ENCODE measurements at regions not wholly inside any gene's neighbourhood (a gene's known extent, or its start where the extent isn't known, plus 50 kb on each side); places are given as distances from the start of the nearest gene placed in this dataset.

DNA sequence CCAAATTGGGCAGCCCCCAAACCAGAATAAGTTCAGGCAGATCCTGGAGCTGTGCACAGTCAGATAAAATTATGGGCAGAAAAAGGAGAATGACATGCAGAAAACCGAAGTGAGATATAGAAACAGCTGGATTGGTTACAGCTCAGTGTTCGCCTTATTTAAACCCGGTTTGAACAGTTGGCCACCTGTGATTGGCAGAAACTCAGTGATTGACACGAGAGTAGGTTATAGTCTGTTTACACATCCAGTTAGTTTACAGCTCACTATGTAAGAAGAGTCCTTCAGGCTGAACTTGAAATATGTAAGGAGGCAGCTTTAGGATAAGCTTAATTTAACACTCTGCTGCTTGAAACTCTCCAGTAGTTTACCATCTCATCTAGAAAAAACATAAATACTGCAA, 271.6 kb upstream of the ARRDC4 start:
- DNase-seq (ENCODE audit: low read depth in 2 of 2), result no peak

DNA sequence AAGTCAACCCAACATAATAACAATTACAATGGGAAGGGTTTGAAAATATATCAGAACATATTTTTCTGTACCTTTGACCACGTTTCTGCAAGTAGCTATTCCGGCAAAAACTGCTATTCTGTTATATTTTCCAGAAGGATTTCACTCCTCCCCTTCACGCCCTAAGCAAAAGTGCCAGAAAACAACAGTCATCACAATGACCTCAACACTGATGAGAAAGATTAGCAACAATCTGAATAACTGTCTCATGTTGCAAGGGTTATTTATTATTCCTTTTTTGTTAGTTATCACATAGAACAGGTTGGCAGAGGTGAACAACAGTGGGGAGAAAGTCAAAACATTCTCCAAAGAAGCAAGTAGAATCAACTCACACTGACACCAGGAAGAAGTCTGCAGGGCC, 269.4 kb upstream of the ARRDC4 start:
- no peak for DNase-seq (ENCODE audit: low read depth in 2 of 2)

- no peak for DNase-seq (ENCODE audit: low read depth in 2 of 2)
These were observed 268.7 kb upstream of the ARRDC4 start for GRCh38 chr15:97691799-97692198.

GRCh38 chr15:97692301-97693015, 268.0 kb upstream of the ARRDC4 start:
- DNase-seq (ENCODE audit: low read depth in 2 of 2), result no peak

- no peak for DNase-seq (ENCODE audit: low read depth in 2 of 2)
These were observed 266.0 kb upstream of the ARRDC4 start for GRCh38 chr15:97694456-97694855.

- no peak for DNase-seq (ENCODE audit: low read depth in 2 of 2)
These were observed 257.1 kb upstream of the ARRDC4 start for GRCh38 chr15:97703400-97703799.

DNA sequence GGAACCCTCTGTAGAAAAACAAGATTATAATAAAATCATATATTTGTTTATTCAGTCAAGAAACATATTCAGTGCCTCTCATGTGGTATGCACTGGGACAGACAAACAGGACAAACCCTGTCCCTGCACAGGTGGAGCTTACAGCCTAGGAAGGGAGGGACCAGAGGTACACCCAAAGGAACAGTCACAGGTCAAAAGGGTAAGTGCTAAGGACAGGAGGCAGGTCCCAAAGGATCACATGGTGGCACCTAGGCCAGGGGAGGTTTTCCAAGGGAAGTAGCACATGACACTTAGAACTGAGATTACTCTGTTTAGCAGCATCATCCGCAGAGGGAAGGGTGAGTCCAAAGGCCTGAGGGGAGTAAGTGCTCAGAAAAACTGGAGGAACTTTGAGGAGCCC, 254.4 kb upstream of the ARRDC4 start:
- no peak for DNase-seq (ENCODE audit: low read depth in 2 of 2)

DNA sequence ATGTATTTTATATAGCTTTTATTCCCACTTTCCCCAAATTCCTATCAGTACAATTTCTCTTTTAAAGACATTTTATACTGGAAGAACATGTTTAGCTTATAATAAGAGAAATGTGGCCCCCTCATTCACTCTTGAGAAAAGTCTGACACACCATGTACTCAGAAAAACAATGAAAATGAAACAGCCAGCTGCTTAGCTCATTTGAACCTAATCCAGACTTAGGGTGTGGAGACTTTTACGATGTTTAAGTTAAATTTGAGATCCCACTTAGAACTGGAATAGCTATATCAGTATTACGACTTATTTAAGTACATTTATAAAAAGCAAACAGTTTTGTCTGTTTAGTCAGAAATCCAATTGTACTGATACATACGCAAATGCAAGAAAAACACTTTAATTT, 252.3 kb upstream of the ARRDC4 start:
- no peak for DNase-seq (ENCODE audit: low read depth in 2 of 2)

DNA sequence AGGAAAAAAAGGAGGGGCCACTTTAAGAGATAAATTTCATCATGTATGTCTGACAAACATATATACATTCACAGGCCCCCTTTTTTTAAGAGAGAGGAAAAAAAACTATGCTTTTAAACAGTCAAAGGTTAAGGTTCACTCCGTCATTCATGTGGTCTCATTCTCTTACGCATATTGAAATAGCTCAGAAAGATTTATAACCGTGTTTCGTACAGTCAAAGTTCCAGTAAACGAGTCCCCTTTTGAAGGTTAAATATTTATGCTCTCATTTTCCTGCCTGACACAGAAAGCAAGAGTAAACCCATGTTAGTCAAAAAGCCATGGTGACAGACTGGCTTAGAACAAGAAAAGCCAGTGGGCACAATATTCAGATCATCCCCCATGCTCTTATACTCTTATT, 248.0 kb upstream of the ARRDC4 start:
- DNase-seq (ENCODE audit: low read depth in 2 of 2), result no peak

DNA sequence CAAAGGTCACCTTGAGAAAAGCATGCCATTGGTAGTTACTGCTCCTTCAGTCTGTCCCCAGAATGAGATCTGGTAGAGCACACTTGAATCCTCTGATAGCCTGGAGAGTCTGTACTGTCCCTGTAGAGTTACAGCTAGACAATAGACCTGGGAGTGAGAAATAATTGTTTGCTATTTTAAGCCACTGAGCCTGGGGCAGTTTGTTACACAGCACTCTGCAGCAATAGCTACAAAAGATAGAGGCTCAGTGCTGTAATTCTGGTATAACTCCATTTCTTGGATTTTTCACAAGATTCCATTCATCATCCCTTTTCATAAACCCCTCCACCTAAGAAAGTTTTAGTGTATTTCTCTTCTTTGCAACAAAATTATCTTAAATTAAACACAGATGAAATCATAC, 242.7 kb upstream of the ARRDC4 start:
- DNase-seq (ENCODE audit: low read depth in 2 of 2), result no peak

DNA sequence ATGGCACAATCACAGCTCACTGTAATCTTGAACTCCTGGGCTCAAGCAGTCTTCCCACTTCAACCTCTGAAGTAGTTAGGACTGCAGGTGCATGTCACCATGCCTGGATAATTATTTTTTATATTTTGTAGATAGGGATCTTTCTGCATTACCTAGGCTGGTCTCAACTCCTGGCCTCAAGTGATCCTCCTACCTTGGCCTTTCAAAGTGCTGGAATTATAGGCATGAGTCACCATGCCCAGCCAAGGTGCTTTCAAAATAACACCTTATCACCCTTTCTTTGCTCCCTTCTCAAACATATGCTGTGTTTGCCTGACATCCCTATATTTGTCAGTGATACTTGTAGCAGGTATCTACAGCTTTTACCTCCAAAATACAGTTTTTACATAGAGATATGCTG, 242.0 kb upstream of the ARRDC4 start:
- DNase-seq (ENCODE audit: low read depth in 2 of 2), result no peak

- DNase-seq (ENCODE audit: low read depth in 2 of 2), result no peak
These were observed 231.7 kb upstream of the ARRDC4 start for GRCh38 chr15:97728791-97729190.

DNA sequence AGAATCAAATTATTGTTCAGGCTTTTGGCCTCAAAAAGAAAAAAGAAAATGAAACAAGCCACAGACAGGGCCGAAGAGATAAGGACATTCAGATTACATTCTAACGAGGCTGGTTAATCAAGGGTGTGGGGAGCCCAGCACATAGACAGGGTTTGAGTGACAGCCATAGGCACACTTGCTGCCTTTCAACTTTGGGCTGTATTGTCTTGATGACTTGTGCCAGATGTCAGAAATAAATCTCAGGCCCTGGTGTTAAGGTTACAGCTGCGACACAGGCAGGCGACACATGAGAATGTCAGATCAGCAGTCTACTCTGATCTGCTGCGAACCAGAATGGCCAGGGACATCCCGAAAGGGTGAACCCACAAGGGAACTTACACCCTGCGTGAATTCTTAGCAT, 231.2 kb upstream of the ARRDC4 start:
- no peak for DNase-seq (ENCODE audit: low read depth in 2 of 2)

GRCh38 chr15:97730315-97730714, 230.2 kb upstream of the ARRDC4 start:
- DNase-seq (ENCODE audit: low read depth in 2 of 2), result no peak

- DNase-seq (ENCODE audit: low read depth in 2 of 2), result no peak
These were observed 228.6 kb upstream of the ARRDC4 start for GRCh38 chr15:97731859-97732258.

GRCh38 chr15:97733373-97733772, 227.1 kb upstream of the ARRDC4 start:
- no peak for DNase-seq (ENCODE audit: low read depth in 2 of 2)

GRCh38 chr15:97736748-97737147, 223.8 kb upstream of the ARRDC4 start:
- no peak for DNase-seq (ENCODE audit: low read depth in 2 of 2)

DNA sequence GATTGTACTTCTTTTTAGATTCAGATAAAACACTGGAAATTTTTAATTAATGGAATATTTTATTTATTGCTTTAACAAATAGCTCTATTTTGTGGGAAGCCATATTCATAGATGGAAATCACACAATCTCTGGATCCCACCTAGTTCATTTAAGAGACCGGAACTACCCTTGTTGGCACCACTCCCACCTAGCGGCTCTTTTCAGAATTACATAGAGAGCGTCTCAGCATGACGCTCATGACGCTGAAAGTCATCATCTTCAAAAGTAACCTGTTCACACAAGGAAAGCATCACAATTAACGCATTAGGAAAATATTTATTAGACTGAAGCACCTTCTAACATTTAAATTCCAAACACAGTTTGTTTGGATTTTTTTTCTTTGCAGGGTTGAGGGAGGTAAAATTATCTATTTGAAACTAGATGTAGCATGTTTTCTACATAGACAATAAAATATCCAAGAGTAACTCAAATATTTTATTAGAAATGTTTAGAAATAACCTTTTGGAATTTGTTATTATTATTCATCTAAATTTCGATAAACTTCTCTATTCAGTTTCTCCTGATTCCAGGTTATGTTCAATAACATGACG, 214.9 kb upstream of the ARRDC4 start:
- no peak for DNase-seq (ENCODE audit: low read depth in 2 of 2)

DNA sequence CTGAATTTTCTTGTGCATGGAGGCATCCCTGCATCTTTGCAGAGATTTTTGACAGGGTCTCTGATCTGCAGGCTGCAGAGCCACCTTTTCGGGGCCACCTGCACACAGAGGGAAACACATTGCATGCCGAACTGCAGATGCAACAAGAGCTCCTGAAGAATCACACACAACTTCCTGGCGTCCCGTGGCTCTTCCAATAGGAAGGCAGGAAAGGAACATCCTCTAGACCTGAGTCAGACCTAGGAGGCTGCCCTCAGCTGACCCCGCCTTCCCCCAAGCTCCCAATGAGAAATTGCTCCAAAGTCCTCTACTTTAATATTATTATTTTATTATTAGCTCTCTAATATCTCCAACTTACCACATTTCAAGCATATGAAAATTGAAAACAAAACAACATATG, 213.2 kb upstream of the ARRDC4 start:
- DNase-seq (ENCODE audit: low read depth in 2 of 2), result no peak

- no peak for DNase-seq (ENCODE audit: low read depth in 2 of 2)
These were observed 211.9 kb upstream of the ARRDC4 start for GRCh38 chr15:97748576-97748975.

- DNase-seq (ENCODE audit: low read depth in 2 of 2), result no peak
These were observed 210.4 kb upstream of the ARRDC4 start for GRCh38 chr15:97750060-97750459.

GRCh38 chr15:97755726-97756125, 204.8 kb upstream of the ARRDC4 start:
- DNase-seq (ENCODE audit: low read depth in 2 of 2), result no peak

GRCh38 chr15:97759363-97759762, 201.1 kb upstream of the ARRDC4 start:
- DNase-seq (ENCODE audit: low read depth in 2 of 2), result no peak

DNA sequence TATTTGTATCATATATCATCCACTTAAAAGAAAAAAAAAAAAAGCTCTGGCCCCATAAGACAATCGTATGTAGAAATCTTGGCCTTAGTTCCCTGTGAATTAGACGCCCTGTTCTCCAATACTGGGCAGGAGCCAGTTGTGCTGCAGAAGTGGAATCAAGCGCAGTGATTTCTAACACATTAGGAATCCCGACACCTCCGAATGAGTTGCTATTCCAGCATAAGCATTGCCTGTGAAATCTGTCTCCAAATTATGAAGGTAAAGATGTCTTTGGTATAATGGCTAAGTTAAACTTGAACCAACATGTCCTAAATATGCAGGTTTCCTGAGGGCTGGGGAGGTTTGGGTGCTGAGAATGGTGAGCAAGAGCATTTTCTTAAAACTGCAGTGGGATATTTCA, 199.4 kb upstream of the ARRDC4 start:
- DNase-seq (ENCODE audit: low read depth in 2 of 2), result no peak

All from stimulated activated CD8-positive, alpha-beta memory T cell treated with anti-CD3 and anti-CD28 coated beads, Interleukin-2, amount 100 ng/mL, for 48 hours (primary cell).